HG03575 (cell line): ENCODE measurements at regions not wholly inside any gene's neighbourhood (a gene's known extent, or its start where the extent isn't known, plus 50 kb on each side); places are given as distances from the start of the nearest gene placed in this dataset.
"Not testable (repeated sequence)": the region's sequence is repeated elsewhere in the genome, so short reads cannot be mapped to it uniquely, and the experiment has no call there.

Source experiments
- ATAC-seq: cut with Tn5 transposase; IDR thresholded peaks from one replicate; pipeline ENCODE4 v1.9.1; 2021; ENCODE audit not compliant: unreplicated experiment, insufficient number of reproducible peaks, low FRiP score; ENCODE audit errors: extremely low read depth

- no peak for ATAC-seq
These were observed 584.0 kb downstream of the SATB2 start for GRCh38 chr2:198873503-198874471.

DNA sequence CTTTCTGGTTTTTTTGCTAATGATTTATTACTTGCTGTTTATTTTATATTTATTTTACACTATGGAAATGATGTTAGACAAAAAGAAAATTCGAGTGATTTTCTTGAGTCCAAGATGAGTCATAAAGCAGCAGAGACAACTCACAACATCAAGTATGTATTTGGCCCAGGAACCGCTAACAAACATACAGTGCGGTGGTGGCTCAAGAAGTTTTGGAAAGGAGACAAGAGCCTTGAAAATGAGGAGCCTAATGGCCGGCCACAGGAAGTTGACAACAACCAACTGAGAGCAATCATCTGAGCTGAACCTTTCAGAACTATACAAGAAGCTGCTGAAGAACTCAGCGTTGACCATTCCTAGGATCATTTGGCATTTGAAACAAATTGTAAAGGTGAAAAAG, 594.1 kb downstream of the SATB2 start:
- ATAC-seq, result no peak

DNA sequence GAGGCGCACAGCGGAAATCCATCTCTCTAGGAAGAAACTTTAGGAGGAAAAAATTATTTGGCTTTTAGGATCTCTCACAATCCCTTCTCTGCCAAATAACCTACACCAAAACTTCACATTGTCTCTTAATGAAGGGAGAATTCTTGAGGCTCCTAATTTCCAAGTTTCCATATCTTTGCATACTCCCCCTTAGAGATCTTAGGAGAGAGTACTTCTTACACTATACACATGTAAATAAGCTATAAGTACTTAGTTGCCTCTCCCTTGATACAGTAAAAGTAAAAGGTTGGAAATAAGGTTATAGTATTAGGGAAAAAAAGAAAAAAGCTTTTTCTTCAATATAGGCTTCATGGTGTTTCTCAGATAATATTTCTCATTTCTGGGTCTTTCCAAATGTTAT, 596.7 kb downstream of the SATB2 start:
- no peak for ATAC-seq

GRCh38 chr2:198857246-198857645, 600.5 kb downstream of the SATB2 start:
- ATAC-seq, result no peak

DNA sequence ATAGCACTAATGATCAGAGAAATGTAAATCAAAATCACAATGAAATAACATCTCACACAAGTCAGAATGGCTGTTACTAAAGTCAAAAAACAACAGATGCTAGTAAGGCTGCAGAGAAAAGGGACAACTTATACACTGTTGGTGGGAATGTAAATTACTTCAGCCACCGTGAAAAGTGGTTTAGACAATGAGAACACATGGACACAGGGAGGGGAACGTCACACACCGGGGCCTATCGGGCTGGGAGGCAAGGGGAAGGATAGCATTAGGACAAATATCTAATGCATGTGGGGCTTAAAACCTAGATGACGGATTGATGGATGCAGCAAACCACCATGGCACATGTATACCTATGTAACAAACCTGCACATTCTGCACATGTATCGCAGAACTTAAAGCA, 602.0 kb downstream of the SATB2 start:
- not testable (repeated sequence) for ATAC-seq

- ATAC-seq, result no peak
These were observed 605.5 kb downstream of the SATB2 start for GRCh38 chr2:198852248-198852647.

DNA sequence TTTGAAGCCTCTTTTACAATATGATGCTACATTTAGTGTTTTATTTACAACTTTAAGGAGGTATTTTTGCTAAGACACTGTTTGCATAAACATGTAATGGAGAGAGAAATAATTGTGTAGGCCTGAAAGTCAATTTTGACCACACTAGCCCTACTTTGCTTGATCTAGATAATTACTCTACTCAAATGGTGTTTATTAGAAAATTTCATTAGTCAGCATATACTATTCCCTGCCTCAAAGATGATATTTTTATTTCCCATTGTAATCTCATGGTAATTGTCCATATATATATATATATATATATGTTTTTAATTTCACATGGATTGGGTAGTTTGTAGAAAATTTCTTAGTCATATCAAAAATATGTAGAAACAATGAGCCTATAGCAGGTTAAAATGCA, 632.2 kb downstream of the SATB2 start:
- ATAC-seq, result no peak

- no peak for ATAC-seq
These were observed 640.2 kb downstream of the SATB2 start for GRCh38 chr2:198817536-198817935.

DNA sequence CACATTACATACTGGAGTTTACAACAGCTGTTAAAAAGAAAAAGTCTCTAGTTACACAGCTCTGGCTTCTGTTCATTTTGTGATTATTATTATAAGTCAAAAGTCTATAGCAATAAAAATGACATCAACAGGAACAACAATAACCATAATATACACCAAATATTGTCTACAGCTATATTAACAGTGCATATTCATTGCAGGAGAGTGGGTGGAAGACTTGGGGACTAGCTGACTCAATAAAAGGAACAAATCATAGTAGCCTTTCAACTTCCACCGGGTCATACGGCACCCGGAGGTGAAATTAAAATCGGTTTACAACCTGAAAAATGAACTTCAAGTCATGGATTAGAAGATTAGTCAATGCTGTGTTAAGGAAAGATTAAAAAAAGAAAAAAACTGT, 642.1 kb downstream of the SATB2 start:
- no peak for ATAC-seq

DNA sequence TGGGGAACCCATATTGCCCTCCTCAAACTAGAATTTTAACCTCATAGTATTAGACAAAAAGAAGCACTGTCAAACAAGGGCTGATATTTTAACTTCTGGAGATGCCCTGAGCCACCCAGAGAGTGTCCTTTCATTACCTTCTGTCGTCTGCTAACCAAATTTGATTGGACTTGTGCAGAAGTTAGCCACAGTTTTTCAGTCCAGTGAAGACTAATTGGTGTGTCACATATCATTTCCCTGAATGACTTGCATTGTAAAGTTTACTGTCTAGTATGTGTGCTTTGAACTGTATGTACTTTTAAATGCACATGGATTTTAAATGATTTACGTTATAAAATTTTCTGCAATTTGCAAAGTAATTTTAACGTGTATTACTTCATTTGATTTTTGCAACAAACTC, 646.5 kb downstream of the SATB2 start:
- no peak for ATAC-seq

DNA sequence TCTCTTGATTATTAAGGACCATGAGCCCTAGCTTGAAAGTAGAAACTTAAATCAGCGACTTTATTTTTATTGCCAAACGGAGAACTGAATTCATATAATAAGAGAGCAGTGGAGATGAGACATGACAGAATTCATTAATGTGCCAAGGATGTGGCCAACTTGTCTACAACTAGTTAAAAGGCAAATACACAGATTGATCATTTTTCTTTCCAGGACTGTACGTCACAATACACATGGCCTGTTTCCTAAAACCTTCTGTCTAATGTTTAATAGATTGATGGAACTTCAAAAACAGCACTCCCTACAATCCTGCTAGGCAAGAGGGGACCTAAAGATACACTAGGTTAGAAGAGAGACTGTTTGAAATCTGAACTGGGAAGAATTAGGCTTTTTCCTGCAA, 647.8 kb downstream of the SATB2 start:
- no peak for ATAC-seq

DNA sequence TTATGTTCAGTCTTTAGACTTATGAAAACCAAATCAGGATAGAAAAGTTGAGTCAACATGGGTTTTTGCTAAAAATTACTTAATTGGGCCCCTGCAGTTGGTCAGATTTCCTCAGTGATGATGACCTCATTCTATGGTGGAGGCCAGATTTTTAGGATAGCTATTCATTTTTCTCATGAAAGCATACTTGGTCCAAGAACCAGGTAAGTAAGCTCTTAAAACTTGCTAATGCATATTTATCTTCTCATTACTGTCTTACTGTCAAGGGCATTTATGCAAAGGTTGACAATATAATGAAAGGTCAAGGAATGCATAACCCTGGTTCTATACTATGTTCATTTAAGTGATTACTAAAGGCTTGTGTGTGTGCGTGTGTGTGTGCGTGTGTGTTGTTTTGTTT, 650.6 kb downstream of the SATB2 start:
- no peak for ATAC-seq

DNA sequence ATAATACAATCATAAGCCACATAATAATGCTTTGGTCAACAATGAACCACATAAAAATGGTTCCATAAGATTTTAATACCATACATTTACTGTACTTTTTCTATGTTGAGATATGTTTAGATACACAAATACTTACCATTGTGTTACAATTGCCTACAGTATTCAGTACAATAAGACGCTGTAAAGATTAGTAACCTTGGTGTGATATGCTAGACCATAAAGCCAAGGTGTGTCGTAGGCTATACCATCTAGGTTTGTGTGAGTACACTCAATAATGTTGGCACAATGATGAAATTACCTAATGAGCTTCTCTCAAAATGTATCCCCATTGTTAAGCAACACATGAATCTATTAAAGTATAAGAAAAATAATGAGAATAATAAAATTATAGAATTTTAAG, 662.3 kb downstream of the SATB2 start:
- ATAC-seq, result no peak

- ATAC-seq, result no peak
These were observed 666.1 kb downstream of the SATB2 start for GRCh38 chr2:198791623-198792022.

DNA sequence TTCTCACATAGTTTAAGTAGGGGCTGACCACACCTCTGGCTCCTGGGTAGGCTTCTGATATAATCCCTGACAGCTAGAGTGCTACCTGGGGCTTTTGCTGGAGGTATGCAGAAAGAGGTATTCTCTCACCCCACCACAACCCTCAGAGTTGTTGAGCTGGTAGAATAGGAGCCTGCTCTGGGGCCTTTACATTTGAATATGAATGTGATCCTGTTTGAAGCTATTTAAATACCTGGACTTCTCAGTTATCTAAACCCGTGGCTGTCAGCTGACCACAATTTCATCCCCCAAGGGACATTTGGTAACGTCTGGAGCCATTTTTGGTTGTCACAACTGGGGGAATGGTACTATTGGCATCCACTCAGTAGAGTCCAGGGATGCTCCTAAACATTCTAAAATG, 669.1 kb downstream of the SATB2 start:
- ATAC-seq, result no peak

GRCh38 chr2:198782734-198783133, 675.0 kb downstream of the SATB2 start:
- no peak for ATAC-seq

DNA sequence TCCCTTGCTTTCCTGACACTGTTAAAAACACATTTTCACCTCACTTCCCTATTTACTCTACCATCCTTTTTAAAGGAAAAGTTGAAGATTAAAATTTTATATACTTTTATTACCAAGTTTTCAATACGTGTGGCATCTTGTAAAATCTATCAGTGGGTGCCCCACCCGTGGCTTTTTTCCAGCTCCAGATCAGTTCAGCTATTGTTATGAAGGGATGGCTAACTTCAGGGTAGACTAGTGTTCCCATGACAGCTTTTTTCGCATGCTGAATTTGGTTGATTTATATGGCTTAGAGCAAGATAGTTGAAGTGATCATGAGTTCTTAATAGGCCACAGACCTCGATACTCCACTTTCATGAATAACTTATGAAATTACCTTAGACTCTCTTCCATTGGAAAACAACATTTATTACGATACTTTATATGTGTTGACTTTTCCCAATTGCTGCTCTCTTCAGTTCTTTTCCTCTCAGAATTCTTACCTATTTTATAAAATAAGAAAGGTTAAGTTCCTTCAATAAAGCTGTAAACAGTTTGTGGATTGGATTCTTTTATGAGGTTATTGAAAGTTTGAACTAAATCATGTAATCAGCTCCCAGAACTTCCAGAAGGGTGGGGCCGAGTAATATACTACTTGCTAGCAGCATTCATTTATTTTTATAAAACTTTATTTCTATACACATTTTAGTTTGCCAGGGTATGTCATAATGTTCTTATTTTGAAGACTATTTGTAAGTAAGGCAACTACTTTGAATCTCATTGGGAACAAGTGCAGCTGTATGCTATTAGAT, 680.9 kb downstream of the SATB2 start:
- ATAC-seq, result no peak

DNA sequence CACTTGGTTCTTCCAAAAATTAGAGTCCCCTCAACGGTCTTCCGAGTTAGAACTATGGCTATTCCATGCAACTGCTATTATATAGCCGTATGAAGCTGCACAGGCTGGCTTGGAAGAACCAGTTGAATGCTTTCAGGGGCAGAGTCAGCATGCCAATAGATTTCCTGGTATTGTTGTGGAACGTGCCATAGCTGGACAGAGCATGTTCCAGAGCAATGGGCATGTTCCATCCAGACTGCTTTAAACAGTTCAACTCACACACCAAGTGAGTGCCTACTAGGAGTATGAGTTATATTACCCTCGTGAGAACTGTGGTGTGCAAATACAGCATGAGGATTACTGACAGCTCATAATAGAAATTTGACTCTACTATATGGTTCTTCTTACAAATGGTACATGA, 682.0 kb downstream of the SATB2 start:
- no peak for ATAC-seq

DNA sequence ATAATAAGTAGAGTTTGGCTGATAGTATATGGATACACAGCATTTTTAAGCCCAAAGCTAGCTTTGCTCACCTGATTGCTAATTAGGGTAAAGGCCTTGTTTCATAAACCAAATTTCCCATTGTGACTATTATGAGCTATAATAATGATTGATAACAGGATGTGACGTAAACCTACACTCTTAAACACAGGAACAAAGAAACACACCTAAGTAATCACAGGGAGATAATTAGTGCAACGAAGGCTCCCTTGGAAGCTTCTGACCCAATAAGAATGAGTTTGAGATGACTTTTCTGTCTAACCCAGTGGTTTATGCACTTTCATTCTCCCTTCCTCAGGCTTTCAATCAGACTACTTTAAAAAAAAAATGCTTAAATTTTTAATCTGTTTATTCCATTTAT, 683.2 kb downstream of the SATB2 start:
- ATAC-seq, result no peak

DNA sequence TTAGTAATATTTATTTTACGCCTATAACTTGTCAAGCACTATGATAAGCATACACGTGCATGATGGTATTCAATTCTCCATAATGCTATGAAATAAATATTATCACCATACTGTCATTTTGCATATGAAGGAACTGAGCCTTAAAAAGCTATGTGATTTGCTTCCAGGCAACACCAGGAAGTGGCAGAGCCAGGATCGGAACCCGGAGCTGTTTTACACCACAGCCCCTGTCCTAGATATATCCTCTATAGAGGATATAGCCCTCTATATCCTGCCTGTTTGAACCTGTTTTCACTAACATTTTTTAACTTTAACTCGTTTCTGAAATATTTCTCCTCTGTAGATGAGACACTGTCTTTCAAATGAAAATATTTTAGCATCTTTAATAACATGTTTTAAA, 690.0 kb downstream of the SATB2 start:
- ATAC-seq, result no peak
